Endothelial cell of umbilical vein (primary cell): ENCODE measurements at regions not wholly inside any gene's neighbourhood (a gene's known extent, or its start where the extent isn't known, plus 50 kb on each side); places are given as distances from the start of the nearest gene placed in this dataset.

Experiments
- BruUV-seq: library from RNA; stranded (reverse); fragments of 400-500 nt; replicated peaks from 2 replicates; lab custom pipeline; 2021; lab: Mats Ljungman, UMichigan
- CTCF ChIA-PET: fragments of 300-600, 350-600 bp; sonication (Branson Sonifier 250); formaldehyde crosslinking; loops from one replicate; lab custom pipeline; 2021; ENCODE audit warnings: antibody characterized with exemption, inconsistent platforms; lab: Charles Lee
- POLR2A ChIA-PET: fragments of 300-600, 350-600 bp; sonication (Branson Sonifier 250); formaldehyde crosslinking; loops from one replicate; lab custom pipeline; 2021; ENCODE audit warnings: antibody characterized with exemption, inconsistent platforms; lab: Charles Lee
- DNase-seq: peaks from one replicate; pipeline ENCODE4 v3.0.0-alpha.2; 2011; ENCODE audit warnings: low read depth, low spot score
- FAIRE-seq: peaks from 2 replicates; lab custom pipeline; 2011; peaks lifted over from hg19 to GRCh38; lab: Jason Lieb, UNC
- H2AFZ ChIP-seq: 2 replicates; pipeline ENCODE4 v1.6.0; 2012; ENCODE audit warnings: low read depth, low read length, control low read depth, inconsistent platforms
- H3K27ac ChIP-seq: 2 replicates; pipeline ENCODE4 v1.5.1; 2011; ENCODE audit warnings: low read depth, mild to moderate bottlenecking, control low read depth, low read length, moderate library complexity; ENCODE audit not compliant: insufficient read depth
- H3K27me3 ChIP-seq, 2 experiments: 2 replicates each; pipeline versions ENCODE4 v1.6.0 to v1.6.1; 2011; ENCODE audit warnings: low read length in 2 of 2, mixed read lengths in 1 of 2; ENCODE audit not compliant: control insufficient read depth in 2 of 2, insufficient read depth in 2 of 2
- H3K36me3 ChIP-seq, 2 experiments: 2 replicates in 1 of 2; 3 replicates in 1 of 2; pipeline ENCODE4 v1.5.1; 2011; ENCODE audit warnings: low read length in 2 of 2, mild to moderate bottlenecking in 1 of 2, moderate library complexity in 1 of 2; ENCODE audit not compliant: control insufficient read depth in 2 of 2, insufficient read depth in 2 of 2; ENCODE audit errors: extremely low read depth in 1 of 2
- H3K4me1 ChIP-seq: 3 replicates; pipeline ENCODE4 v1.5.1; 2011; ENCODE audit warnings: mild to moderate bottlenecking, low read length; ENCODE audit not compliant: control insufficient read depth, insufficient read depth; ENCODE audit errors: extremely low read depth
- H3K4me2 ChIP-seq: 2 replicates; pipeline ENCODE4 v1.6.1; 2011; ENCODE audit warnings: low read length, control low read depth, mixed read lengths; ENCODE audit not compliant: insufficient read depth
- H3K4me3 ChIP-seq, 3 experiments: fragments of 200-600 bp in 1 of 3; sonication (generic), shearing (Covaris generic) in 1 of 3; replicated peaks in 1 of 3; 2 replicates each; pipeline ENCODE4 v1.5.1; 2011 to 2016; ENCODE audit warnings: control low read depth in 3 of 3, low read length in 3 of 3, mild to moderate bottlenecking in 2 of 3, inconsistent platforms in 1 of 3, low read depth in 1 of 3, moderate library complexity in 1 of 3; ENCODE audit not compliant: insufficient read depth in 1 of 3
- H3K79me2 ChIP-seq: 2 replicates; pipeline ENCODE4 v1.6.0; 2012; ENCODE audit warnings: low read length, inconsistent platforms; ENCODE audit not compliant: control insufficient read depth, insufficient read depth
- H3K9ac ChIP-seq: replicated peaks from 2 replicates; pipeline ENCODE3; 2011; ENCODE audit warnings: low read length, control low read depth; ENCODE audit not compliant: insufficient read depth; ENCODE audit errors: extremely low read depth
- H3K9me1 ChIP-seq: replicated peaks from 3 replicates; pipeline ENCODE4 v1.6.0; 2011; ENCODE audit warnings: mild to moderate bottlenecking, low read length; ENCODE audit not compliant: control insufficient read depth, insufficient read depth; ENCODE audit errors: extremely low read depth
- H3K9me3 ChIP-seq: replicated peaks from 2 replicates; pipeline ENCODE4 v1.5.1; 2012; ENCODE audit warnings: low read length, inconsistent platforms; ENCODE audit not compliant: control insufficient read depth, insufficient read depth
- H4K20me1 ChIP-seq: replicated peaks from 2 replicates; pipeline ENCODE3; 2011; ENCODE audit warnings: mild to moderate bottlenecking, low read length; ENCODE audit not compliant: control insufficient read depth, insufficient read depth; ENCODE audit errors: extremely low read depth
- CTCF ChIP-seq, 2 donors: IDR thresholded peaks; 1 replicate in 1 of 2; 2 replicates in 1 of 2; pipeline ENCODE4 v1.5.1; 2011; ENCODE audit warnings: low read length in 2 of 2, mild to moderate bottlenecking in 2 of 2, moderate library complexity in 2 of 2, control low read depth in 1 of 2, inconsistent platforms in 1 of 2, low read depth in 1 of 2; ENCODE audit not compliant: insufficient read depth in 1 of 2; ENCODE audit errors: extremely low read depth in 1 of 2
- EZH2 ChIP-seq: IDR thresholded peaks from 2 replicates; pipeline ENCODE4 v1.6.1; 2012; ENCODE audit warnings: borderline replicate concordance, low read depth, mild to moderate bottlenecking, moderate library complexity, low read length, inconsistent platforms; ENCODE audit not compliant: severe bottlenecking
- FOS ChIP-seq: IDR thresholded peaks from 2 replicates; pipeline ENCODE4 v1.6.1; 2011; ENCODE audit warnings: mild to moderate bottlenecking, low read length, moderate library complexity, borderline replicate concordance; ENCODE audit not compliant: insufficient read depth
- GATA2 ChIP-seq: IDR thresholded peaks from 2 replicates; pipeline ENCODE4 v1.7.0; 2011; ENCODE audit warnings: low read depth, mild to moderate bottlenecking, moderate library complexity, mixed read lengths, low read length; ENCODE audit not compliant: insufficient read length, insufficient read depth
- JUN ChIP-seq: IDR thresholded peaks from 2 replicates; pipeline ENCODE4 v1.6.1; 2011; ENCODE audit warnings: borderline replicate concordance, low read depth; ENCODE audit not compliant: insufficient read length, insufficient read depth
- MAX ChIP-seq: IDR thresholded peaks from 2 replicates; pipeline ENCODE4 v1.6.1; 2011; ENCODE audit not compliant: insufficient read depth, insufficient read length
- MYC ChIP-seq: IDR thresholded peaks from one replicate; pipeline ENCODE4 v1.6.1; 2011; ENCODE audit warnings: mild to moderate bottlenecking, low read depth, low read length
- POLR2A ChIP-seq: IDR thresholded peaks from 2 replicates; pipeline ENCODE4 v1.6.1; 2012; ENCODE audit warnings: low read depth, mild to moderate bottlenecking, control low read depth, low read length
- POLR2AphosphoS5 ChIP-seq: IDR thresholded peaks from 2 replicates; pipeline ENCODE4 v1.6.1; 2012; ENCODE audit warnings: low read depth, mild to moderate bottlenecking, control low read depth, low read length, moderate library complexity; ENCODE audit not compliant: insufficient read depth
- dilution Hi-C: fragments of 300-500 bp; cut with MboI; formaldehyde crosslinking; loops from one replicate; pipeline ENCODE4 v1.15.0; 2019; ENCODE audit warnings: low sequenced_read_pairs; ENCODE audit not compliant: extremely low pct_ligation_motif_present
- intact Hi-C: fragments of 100-400 bp; cut with micrococcal nuclease; formaldehyde crosslinking; loops from one replicate; pipeline ENCODE4 v1.10.0; 2022

- FAIRE-seq: no peak
Observed at GRCh38 chr12:88914967-88915366, 334.7 kb upstream of the KITLG start.

More at GRCh38 chr12:88914967-88915366, 334.7 kb upstream of the KITLG start:
- no peaks in the 10 kb centered on the region for H3K9me3 ChIP-seq
- ChIA-PET CTCF (no interaction called here), POLR2A (no interaction called here)
- no TSS peak for BruUV-seq
- no peaks in the 10 kb centered on the region for H3K27me3 ChIP-seq
- H3K4me3 ChIP-seq: no peak overlapping the region
- no peaks in the 10 kb centered on the region for H3K9me1 ChIP-seq
- H3K9ac ChIP-seq: no peak overlapping the region
- DNase-seq: no peak
- peaks cover 3% of the 10 kb centered on the region for H3K4me1 ChIP-seq
- dilution Hi-C loops (no loop called here), intact Hi-C loops (no loop called here)
- no peaks in the 10 kb centered on the region for H3K36me3 ChIP-seq
- no peak overlapping the region for H3K27ac ChIP-seq
- H3K4me2 ChIP-seq: no peak overlapping the region
- no peaks in the 10 kb centered on the region for H3K79me2 ChIP-seq
- H2AFZ ChIP-seq: no peak overlapping the region
- no peaks in the 10 kb centered on the region for H4K20me1 ChIP-seq
- TF ChIP-seq POLR2A (no peak), EZH2 (no peak), FOS (no peak), MYC (no peak), JUN (no peak), GATA2 (no peak), CTCF (IDR thresholded peaks at IDR 0.05; ENCODE audit: extremely low read depth in 1 of 2, insufficient read depth in 1 of 2, low read depth in 1 of 2, low read length in 2 of 2) (no peak), POLR2AphosphoS5 (no peak), MAX (no peak)
